ENCODE measurements at regions not wholly inside any gene's neighbourhood (a gene's known extent, or its start where the extent isn't known, plus 50 kb on each side); places are given as distances from the start of the nearest gene placed in this dataset.
"Not testable (repeated sequence)": the region's sequence is repeated elsewhere in the genome, so short reads cannot be mapped to it uniquely, and the experiment has no call there.

- ChIA-PET POLR2A (no interaction called here), CTCF (interaction anchor here (0.7 kb wide), 1 partner anchor 485 kb away, joined by 3 read pairs; no protein-coding TSS in a partner anchor)
- H3K9me3 Mint-ChIP-seq (ENCODE audit: low read depth) = no peaks in the 10 kb centered on the region
- H3K4me3 Mint-ChIP-seq = no peak overlapping the region
- H3K4me1 Mint-ChIP-seq = no peaks in the 10 kb centered on the region
- ATAC-seq = no peak
- H3K36me3 Mint-ChIP-seq (ENCODE audit: low read depth) = no peaks in the 10 kb centered on the region
- intact Hi-C loops (cut with DNase I, micrococcal nuclease) = no loop called here
- DNase-seq = no peak
- no peaks in the 10 kb centered on the region for H3K27me3 Mint-ChIP-seq
- no peak overlapping the region for H3K27ac Mint-ChIP-seq
Observed at GRCh38 chr5:142403583-142403982, 78.8 kb upstream of the SPRY4 start.

DNA sequence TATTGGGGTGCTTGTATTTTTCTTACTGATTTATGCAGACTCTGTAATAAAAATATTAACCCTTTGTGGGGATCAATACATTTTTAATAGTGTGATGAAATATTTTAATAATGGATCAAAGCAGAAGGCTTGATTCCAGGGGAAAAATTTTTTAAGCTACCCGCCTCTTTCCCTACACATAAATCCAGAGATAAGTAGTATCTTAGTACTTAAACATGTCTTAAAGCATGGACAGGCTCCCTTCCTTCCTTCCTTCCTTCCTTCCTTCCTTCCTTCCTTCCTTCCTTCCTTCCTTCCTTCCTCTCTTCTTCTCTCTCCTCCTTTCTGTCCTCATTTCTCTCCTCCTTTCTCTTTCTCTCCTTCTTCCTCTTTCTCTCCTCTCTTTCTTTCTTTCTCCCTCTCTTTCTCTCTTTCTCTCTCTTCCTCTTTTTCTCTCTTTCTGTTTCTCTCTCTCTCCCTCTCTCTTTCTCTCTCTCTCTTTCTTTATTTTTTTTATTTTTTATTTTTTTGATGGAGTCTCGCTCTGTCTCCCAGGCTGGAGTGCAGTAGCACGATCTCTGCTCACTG is 78.0 kb upstream of the SPRY4 start:
- no peak overlapping the region for H3K4me3 Mint-ChIP-seq
- no peaks in the 10 kb centered on the region for H3K27me3 Mint-ChIP-seq
- ChIA-PET POLR2A (no interaction called here), CTCF (interaction anchor here (0.6 to 3.5 kb wide), 3 partner anchors 17 to 483 kb away, joined by 3 to 13 read pairs (median 4); no protein-coding TSS in a partner anchor)
- H3K4me1 Mint-ChIP-seq = no peaks in the 10 kb centered on the region
- DNase-seq (no peak), ATAC-seq (no peak)
- H3K9me3 Mint-ChIP-seq (ENCODE audit: low read depth) = no peaks in the 10 kb centered on the region
- H3K27ac Mint-ChIP-seq = no peak overlapping the region
- H3K36me3 Mint-ChIP-seq (ENCODE audit: low read depth) = no peaks in the 10 kb centered on the region
- intact Hi-C loops (cut with DNase I, micrococcal nuclease) = no loop called here

DNA sequence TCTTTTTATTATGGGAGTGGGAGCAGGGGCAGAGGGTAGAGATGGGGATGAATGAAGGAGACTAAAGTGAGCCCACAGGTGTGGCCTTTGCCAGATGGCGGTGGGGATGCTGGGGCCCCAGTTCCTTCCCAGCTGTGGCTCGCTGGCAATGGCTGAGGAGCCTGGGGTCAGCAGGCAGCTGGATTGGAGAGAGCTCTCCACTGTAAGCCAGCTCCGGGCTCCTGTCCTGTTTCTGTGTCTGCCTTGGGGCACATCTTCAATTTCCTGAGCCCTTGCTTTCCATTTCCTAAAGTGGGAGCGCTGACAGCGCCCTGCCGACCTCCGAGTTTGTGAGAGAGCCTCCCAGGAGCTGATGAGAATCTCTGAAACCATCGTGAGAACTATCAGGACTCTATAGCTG is 75.6 kb upstream of the SPRY4 start:
- ATAC-seq = no peak
- Mint-ChIP-seq H3K4me1 (no peaks in the 10 kb centered on the region), H3K27me3 (no peaks in the 10 kb centered on the region), H3K4me3 (no peak overlapping the region), H3K36me3 (ENCODE audit: low read depth) (peaks cover 2% of the 10 kb centered on the region), H3K9me3 (ENCODE audit: low read depth) (peaks cover 12% of the 10 kb centered on the region), H3K27ac (no peak overlapping the region)
- POLR2A ChIA-PET = no interaction called here
- DNase-seq = no peak
- CTCF ChIA-PET = interaction anchor here (0.8 to 3.5 kb wide), 2 partner anchors 20 to 313 kb away, joined by 3 to 13 read pairs; no protein-coding TSS in a partner anchor
- intact Hi-C loops (cut with DNase I, micrococcal nuclease) = no loop called here

DNA sequence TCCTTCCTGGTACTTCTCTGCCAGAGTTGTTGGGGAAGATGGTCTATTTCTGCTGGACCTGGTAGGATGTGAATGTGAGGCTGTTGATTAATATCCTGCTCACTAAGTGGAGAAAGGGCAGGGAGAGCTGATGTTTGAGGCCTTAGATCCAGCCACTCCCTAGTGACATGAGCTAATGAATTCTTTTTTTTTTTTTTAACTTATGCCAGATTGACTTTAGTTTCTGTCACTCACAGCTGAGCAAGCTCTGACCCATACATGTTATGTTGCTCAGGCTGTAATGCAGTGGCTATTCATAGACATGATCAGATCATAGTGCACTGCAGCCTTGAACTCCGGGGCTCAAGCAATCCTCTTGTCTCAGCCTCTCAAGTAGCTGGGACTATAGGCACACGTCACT is 75.1 kb upstream of the SPRY4 start:
- H3K4me1 Mint-ChIP-seq = no peaks in the 10 kb centered on the region

DNA sequence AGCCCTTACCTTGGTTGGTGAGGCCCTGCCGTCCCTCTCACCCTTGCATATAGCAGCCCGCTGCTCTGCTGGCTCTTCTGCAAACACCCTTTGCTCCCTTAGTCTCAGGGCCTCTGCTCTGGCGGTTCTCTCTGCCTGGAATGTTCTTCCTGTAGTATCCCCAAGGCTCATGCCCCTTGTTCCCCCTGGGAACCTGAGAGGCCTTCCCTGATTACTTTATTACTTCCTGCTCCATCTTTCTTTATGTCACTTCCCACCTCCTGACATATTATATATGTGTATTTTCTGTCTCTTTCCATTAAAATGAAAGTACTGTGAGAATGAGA is 73.9 kb upstream of the SPRY4 start:
- Mint-ChIP-seq H3K9me3 (ENCODE audit: low read depth) (peaks cover 14% of the 10 kb centered on the region), H3K4me1 (no peaks in the 10 kb centered on the region), H3K36me3 (ENCODE audit: low read depth) (peaks cover 2% of the 10 kb centered on the region), H3K27ac (no peak overlapping the region), H3K27me3 (no peaks in the 10 kb centered on the region), H3K4me3 (no peak overlapping the region)
- intact Hi-C loops (cut with DNase I, micrococcal nuclease) = no loop called here
- POLR2A ChIA-PET = no interaction called here
- CTCF ChIA-PET = no interaction called here
- DNase-seq (no peak), ATAC-seq (no peak)

More for the DNA sequence above, 75.1 kb upstream of the SPRY4 start:
- Mint-ChIP-seq H3K27me3 (no peaks in the 10 kb centered on the region), H3K4me3 (no peak overlapping the region), H3K9me3 (ENCODE audit: low read depth) (peaks cover 14% of the 10 kb centered on the region), H3K36me3 (ENCODE audit: low read depth) (peaks cover 2% of the 10 kb centered on the region), H3K27ac (no peak overlapping the region)
- CTCF ChIA-PET = interaction anchor here (0.6 to 3.5 kb wide), 3 partner anchors 20 to 193 kb away, joined by 3 to 13 read pairs (median 3); no protein-coding TSS in a partner anchor
- POLR2A ChIA-PET = no interaction called here
- no peak for DNase-seq
- intact Hi-C loops (cut with DNase I, micrococcal nuclease) = no loop called here
- ATAC-seq = no peak

- H3K27ac Mint-ChIP-seq, DNase-seq: not testable (repeated sequence)
Observed at GRCh38 chr5:142398011-142398729, 73.3 kb upstream of the SPRY4 start.

GRCh38 chr5:142397178-142397577 is 72.4 kb upstream of the SPRY4 start:
- Mint-ChIP-seq H3K4me3 (no peak overlapping the region), H3K27ac (no peak overlapping the region), H3K36me3 (ENCODE audit: low read depth) (peaks cover 2% of the 10 kb centered on the region), H3K27me3 (no peaks in the 10 kb centered on the region), H3K9me3 (ENCODE audit: low read depth) (peaks cover 14% of the 10 kb centered on the region), H3K4me1 (no peaks in the 10 kb centered on the region)
- intact Hi-C loops (cut with DNase I, micrococcal nuclease) = no loop called here
- DNase-seq (no peak), ATAC-seq (no peak)
- POLR2A ChIA-PET = no interaction called here
- CTCF ChIA-PET = no interaction called here

More at GRCh38 chr5:142398011-142398729, 73.3 kb upstream of the SPRY4 start:
- CTCF ChIA-PET; H3K27me3 Mint-ChIP-seq; H3K36me3 Mint-ChIP-seq (ENCODE audit: low read depth); H3K4me1 Mint-ChIP-seq; intact Hi-C loops (cut with DNase I, micrococcal nuclease); ATAC-seq; H3K4me3 Mint-ChIP-seq; POLR2A ChIA-PET: not testable (repeated sequence)
- peaks cover 14% of the 10 kb centered on the region for H3K9me3 Mint-ChIP-seq (ENCODE audit: low read depth)

- Mint-ChIP-seq H3K27ac (no peak overlapping the region), H3K4me3 (no peak overlapping the region), H3K36me3 (ENCODE audit: low read depth) (peaks cover 2% of the 10 kb centered on the region), H3K9me3 (ENCODE audit: low read depth) (peaks cover 14% of the 10 kb centered on the region), H3K4me1 (no peaks in the 10 kb centered on the region), H3K27me3 (no peaks in the 10 kb centered on the region)
- POLR2A ChIA-PET = no interaction called here
- no peak for ATAC-seq
- CTCF ChIA-PET = no interaction called here
- intact Hi-C loops (cut with DNase I, micrococcal nuclease) = no loop called here
- DNase-seq = no peak
Observed at GRCh38 chr5:142396436-142397038, 71.7 kb upstream of the SPRY4 start.

GRCh38 chr5:142395334-142395733 is 70.5 kb upstream of the SPRY4 start:
- H3K27me3 Mint-ChIP-seq = no peaks in the 10 kb centered on the region
- H3K4me3 Mint-ChIP-seq = no peak overlapping the region
- H3K9me3 Mint-ChIP-seq (ENCODE audit: low read depth) = peaks cover 14% of the 10 kb centered on the region
- POLR2A ChIA-PET = no interaction called here
- H3K4me1 Mint-ChIP-seq = no peaks in the 10 kb centered on the region
- intact Hi-C loops (cut with DNase I, micrococcal nuclease) = no loop called here
- H3K36me3 Mint-ChIP-seq (ENCODE audit: low read depth) = peaks cover 2% of the 10 kb centered on the region
- CTCF ChIA-PET = interaction anchor here (0.6 to 1.2 kb wide), 2 partner anchors 161 to 318 kb away, joined by 3 read pairs; no protein-coding TSS in a partner anchor
- no peak overlapping the region for H3K27ac Mint-ChIP-seq
- ATAC-seq (no peak), DNase-seq (no peak)

DNA sequence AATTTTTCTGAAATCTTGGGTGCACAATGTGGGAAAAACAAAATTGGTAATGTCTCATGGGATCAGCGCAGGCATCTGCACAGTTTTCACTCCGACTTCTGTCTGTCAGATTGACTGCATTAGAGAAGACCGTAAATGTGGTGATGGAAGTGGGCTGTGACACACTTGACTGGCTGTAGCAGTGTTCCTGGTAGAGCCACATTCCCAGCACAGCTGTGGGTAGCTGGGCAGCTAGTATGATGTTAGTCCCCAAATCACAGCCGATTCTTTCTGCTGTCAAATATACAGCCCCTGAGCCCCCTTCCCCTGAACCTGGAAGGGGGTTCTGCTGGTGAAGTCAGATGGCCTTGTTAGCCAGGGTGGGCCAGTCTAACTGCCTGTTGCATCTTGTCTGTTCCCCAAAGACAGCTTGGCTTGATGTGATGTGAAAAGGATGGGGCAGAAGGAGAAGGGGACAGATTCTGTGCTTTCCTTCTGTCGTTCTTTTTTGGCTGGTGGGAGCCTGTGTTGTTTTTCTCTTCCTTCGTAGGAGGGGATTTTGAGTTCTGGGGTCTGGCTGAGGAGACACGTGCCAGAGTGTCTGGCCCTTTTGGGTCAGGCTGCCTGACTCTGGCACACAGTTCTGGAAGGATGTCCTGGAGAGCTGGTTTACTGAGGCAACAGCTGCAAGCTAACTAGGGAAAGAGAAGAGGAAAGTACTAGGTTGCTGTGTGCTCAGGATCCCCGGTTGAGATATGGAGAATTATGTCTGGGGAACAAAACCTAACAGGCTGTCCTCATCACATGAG is 66.4 kb upstream of the SPRY4 start:
- peaks cover 10% of the 10 kb centered on the region for H3K4me1 Mint-ChIP-seq
- intact Hi-C loops (cut with DNase I, micrococcal nuclease) = no loop called here
- H3K36me3 Mint-ChIP-seq (ENCODE audit: low read depth) = peaks cover 2% of the 10 kb centered on the region
- ATAC-seq (no peak), DNase-seq (no peak)
- no peak overlapping the region for H3K4me3 Mint-ChIP-seq
- H3K27ac Mint-ChIP-seq = no peak overlapping the region
- peaks cover 10% of the 10 kb centered on the region for H3K9me3 Mint-ChIP-seq (ENCODE audit: low read depth)
- POLR2A ChIA-PET = no interaction called here
- no peaks in the 10 kb centered on the region for H3K27me3 Mint-ChIP-seq
- CTCF ChIA-PET = interaction anchor here (0.7 kb wide), 1 partner anchor 150 kb away, joined by 3 read pairs; no protein-coding TSS in a partner anchor

DNA sequence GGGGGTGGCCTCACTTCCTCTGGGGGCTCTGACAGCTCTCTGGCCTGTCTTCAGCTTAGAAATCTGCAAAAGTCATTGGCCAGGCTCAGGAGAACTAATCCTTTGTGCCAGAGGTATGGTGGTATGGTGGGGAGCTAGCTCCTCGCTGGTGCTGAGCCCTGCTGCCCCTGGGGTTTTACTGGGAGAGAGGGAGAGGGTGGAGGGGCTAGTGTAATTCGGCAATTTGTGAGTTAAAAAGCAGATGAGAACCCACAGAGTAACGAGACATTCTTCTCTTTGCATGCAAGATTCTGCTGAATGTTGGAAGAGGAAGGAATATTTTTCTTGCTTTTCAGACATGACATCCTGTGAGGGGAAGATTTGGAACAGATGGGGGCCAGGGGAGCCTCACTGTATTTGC is 65.5 kb upstream of the SPRY4 start:
- CTCF ChIA-PET = no interaction called here
- Mint-ChIP-seq H3K36me3 (ENCODE audit: low read depth) (no peaks in the 10 kb centered on the region), H3K9me3 (ENCODE audit: low read depth) (peaks cover 2% of the 10 kb centered on the region), H3K4me3 (no peak overlapping the region), H3K27ac (no peak overlapping the region), H3K27me3 (no peaks in the 10 kb centered on the region), H3K4me1 (peaks cover 14% of the 10 kb centered on the region)
- intact Hi-C loops (cut with DNase I, micrococcal nuclease) = no loop called here
- POLR2A ChIA-PET = no interaction called here
- DNase-seq (no peak), ATAC-seq (no peak)
